COLO668 (cell line): ENCODE measurements at regions not wholly inside any gene's neighbourhood (a gene's known extent, or its start where the extent isn't known, plus 50 kb on each side); places are given as distances from the start of the nearest gene placed in this dataset.
"Not testable (repeated sequence)": the region's sequence is repeated elsewhere in the genome, so short reads cannot be mapped to it uniquely, and the experiment has no call there.

Experiments used
- DNase-seq: peaks from one replicate; lab custom pipeline; 2025; ENCODE audit not compliant: unreplicated experiment; lab: John Stamatoyannopoulos, UW

DNA sequence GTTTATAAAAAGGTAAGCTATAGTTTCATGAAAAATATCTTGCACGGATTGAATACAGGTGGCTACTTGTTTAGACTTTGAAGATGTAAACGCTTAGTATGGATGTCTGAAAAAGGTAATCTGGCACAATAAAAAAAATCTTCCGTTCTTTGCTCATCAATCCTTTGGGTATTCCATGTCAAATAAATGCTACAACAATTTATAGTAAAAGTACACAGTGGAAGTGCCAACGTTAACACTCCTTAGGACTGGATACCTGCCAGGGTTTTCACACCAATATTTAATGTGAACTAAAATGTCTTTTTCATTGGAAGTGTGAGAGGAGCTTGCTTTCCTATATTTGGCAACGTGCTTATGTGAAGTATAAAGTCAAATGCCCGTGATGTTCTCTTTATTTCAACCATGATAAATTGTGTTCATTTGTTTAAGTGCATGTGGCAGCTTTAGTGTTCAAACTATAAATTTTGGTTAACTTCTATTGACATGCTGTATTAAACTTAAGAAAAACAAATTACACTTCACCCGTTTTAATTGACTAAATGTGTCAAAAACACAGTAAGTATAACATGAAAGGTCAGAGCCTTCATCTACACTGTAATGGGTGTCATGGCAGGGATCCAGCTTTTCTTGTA lies 121.7 kb upstream of the HAND2 start:
- no peak for DNase-seq

DNA sequence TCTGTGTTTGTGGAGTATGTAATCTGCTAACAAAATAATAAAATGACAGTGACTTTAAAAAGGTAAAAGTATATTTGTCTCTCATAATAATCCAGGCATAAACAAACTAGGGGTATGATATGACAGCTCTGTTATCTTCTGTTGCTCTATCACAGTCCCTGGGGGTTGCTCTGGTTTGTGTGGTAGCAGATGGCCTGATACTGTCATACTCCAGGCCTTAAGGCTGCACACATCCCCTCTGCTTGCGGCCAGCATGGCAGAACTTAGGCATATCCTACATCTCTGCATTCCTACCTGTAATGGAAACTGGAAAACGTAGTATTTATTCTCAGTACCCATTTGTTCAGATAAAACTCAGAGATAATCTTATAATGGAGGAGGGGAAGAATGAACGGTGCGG lies 117.9 kb upstream of the HAND2 start:
- no peak for DNase-seq

DNA sequence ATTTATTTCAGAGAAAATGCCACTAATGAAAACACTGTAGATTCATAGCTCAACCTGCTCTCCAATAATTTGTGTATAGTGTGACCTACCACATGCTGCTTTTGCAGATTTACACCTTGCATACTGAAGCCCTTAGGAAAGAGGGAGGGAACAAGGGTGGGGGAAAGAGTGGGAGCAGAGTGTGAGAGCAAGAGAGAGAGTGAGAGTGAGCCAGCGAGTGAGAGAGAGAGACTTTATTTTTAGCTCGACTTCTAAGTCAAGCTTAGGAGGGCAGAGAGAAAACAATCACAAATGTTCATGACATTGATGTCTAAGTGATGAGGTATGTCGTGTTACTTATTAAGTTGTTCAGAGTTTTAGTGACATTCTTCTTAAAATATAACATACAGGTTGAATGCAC lies 112.5 kb upstream of the HAND2 start:
- DNase-seq: no peak

DNA sequence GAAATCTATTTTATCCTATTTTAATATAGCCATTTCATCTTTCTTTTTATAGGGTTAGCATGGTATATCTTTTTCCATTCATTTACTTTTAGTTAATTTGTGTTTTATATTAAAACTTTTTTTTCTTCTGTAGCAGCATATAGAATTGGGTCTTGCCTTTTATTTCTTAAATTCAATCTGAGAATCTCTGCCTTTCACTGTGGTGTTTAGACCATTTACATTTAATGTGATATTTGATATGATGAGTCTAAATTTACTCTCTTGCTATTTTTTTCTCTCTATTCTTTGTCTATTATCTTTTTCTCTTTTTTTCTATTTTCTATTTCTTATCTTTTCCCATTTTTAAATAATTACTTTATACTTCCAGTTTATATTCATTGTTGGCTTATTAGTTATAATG lies 105.4 kb upstream of the HAND2 start:
- DNase-seq: no peak

DNA sequence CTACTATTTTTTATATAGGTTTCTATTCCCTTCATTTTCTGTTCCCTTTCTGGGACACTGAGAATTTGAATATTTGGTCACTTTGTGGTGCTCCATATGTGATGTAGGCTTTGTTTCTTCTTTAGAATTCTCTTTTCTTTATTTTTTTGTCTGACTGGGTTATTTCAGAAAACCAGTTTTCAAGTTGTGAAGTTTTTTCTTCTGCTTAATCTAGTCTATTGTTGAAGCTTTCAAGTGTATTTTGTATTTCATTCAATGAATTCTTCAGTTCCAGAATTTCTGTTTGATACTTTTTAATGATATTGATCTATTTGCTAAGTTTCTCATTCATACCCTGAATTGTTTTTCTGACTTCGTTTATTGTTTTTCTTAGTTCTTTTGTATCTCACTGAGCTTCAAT lies 96.2 kb upstream of the HAND2 start:
- DNase-seq: no peak

DNA sequence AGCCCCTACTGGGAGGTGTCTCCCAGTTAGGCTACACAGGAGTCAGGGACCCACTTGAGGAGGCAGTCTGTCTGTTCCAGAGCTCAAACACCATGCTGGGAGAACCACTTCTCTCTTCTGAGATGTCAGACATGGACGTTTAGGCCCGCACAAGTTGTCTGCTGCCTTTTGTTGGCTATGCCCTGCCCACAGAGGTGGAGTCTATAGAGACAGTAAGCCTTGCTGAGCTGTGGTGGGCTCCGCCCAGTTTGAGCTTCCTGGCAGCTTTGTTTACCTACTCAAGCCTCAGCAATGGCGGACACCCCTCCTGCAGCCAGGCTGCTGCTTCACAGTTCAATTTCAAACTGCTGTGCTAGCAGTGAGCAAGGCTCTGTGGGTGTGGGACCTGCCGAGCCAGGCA lies 88.6 kb upstream of the HAND2 start:
- not testable (repeated sequence) for DNase-seq

DNA sequence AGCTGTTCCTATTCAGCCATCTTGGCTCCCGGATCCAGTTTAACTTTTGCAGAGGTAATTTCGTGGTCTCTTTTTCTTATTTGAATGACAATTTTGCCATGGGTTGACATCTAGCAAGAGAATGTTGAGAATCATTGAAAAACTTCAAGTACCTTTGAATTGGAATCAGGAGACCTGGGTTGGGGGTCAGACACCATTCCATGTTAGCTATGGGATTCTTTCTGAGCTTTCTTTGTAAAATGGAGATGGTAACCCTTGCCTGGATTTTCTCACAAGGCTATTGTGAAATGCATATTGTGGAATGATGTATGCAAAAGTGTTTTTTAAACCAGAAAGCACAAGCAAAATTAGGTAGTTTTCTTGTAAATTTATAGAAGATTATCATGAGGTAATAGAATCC lies 79.1 kb upstream of the HAND2 start:
- DNase-seq: no peak

DNA sequence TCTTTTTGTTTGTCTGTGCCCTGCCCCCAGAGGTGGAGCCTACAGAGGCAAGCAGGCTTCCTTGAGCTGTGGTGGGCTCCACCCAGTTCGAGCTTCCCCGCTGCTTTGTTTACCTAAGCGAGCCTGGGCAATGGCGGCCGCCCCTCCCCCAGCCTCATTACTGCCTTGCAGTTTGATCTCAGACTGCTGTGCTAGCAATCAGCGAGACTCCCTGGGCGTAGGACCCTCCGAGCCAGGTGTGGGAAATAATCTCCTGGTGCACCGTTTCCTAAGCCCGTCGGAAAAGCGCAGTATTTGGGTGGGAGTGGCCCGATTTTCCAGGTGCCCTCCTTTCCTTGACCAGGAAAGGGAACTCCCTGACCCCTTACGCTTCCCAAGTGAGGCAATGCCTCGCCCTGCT lies 78.6 kb upstream of the HAND2 start:
- not testable (repeated sequence) for DNase-seq

DNA sequence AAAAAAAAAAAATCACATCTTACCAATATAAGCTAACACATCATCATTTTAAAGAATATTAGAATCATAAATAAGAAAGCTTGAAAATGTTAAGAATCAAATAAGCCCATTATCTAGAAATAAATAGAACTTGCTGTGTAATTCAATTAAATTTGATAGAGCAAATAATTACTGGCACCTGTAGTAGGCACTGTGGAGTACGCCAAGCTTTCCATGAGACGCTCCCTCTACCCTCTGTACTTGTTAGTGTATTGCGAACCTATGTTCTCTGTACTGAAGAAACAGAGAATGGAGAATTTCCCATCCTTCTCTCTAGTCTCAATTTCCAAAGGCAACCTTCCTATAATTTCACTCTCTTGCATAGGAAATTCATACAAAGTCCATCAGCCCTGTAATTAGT lies 61.7 kb upstream of the HAND2 start:
- no peak for DNase-seq

DNA sequence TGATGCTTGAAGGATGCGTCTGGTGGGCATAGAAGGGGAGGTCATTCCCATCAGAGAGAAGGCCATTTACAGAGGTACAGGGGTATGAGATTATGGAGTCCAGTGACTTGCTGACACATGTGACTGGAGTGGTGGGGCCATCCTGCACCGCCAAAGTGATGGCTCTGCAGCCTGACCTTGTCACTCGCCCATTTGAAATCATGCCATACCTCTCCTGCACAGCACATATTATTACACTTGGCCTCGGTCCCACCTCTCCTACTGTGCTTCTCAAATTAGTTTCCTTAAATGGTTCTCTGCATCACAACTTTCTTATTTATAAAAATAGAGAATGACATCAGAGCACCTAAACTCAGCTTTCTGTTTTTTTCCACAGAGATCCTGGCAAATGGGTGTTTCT lies 60.7 kb upstream of the HAND2 start:
- DNase-seq: no peak

DNA sequence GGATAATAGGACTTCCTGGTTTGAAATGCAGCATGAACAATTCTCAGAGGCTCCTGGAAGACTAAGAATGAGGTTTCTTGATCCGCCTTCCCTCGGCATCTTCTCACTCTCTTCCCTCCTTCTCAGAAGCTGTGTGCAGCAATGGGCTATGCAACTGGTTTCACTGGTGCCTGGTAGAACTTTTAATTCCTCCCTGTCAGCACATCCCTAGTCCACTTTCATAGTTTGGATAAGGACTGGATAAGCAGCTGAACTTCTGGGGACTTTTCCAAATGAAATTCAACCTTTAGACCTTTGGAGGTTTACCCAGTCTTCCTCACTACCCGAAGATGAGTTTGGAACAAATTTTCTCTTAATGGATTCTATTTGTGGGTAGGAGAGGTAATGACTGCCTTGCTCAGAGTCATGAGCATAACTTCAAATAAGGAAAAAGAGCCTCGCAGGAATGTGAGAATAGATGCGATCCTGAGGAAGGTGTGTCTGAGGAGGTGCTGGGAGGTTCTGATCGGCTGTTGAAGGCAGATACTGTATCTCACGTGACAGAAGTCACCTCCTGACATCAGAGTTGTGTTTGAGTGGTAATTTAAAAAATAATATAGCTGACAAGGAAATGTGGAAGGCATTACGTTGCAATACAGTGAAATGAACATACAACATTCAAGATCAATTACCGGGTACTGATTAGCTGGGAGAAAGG lies 56.0 kb upstream of the HAND2 start:
- DNase-seq: no peak

DNA sequence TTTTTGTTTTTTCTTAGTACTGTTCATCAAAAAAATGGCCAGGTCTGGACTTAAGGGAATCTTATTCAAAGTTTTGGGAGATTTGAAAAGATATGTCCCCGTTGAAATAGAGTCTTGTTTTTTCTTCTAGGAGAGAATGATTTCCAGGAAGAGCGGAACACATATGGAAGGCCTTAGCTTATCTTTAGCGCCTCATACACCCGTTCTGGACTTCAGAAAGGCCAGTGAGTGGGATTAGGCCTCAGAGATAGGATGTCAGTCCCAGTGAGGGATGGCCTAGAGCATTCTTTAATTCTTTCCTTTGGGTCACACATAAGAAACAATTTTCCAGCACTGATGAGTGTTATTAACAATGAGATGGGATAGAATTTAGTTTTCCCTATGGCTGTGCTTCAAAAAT lies 54.5 kb upstream of the HAND2 start:
- DNase-seq: no peak
